ENCODE measurements at regions not wholly inside any gene's neighbourhood (a gene's known extent, or its start where the extent isn't known, plus 50 kb on each side); places are given as distances from the start of the nearest gene placed in this dataset.

GRCh38 chr16:66166490-66166889 is 200.0 kb upstream of the CDH5 start:
- ATAC-seq, result peak in 1 of 2 donors; percentile 45
- no peak for DNase-seq

GRCh38 chr16:66165879-66166278 is 200.6 kb upstream of the CDH5 start:
- ATAC-seq, result no peak
- DNase-seq, result no peak
- H3K9me3 ChIP-seq (ENCODE audit: control insufficient read depth, low read length), result no peaks in the 10 kb centered on the region
- H3K4me1 ChIP-seq (ENCODE audit: control insufficient read depth, insufficient read depth, low read length), result no peaks in the 10 kb centered on the region
- H3K4me3 ChIP-seq (ENCODE audit: low read length), result no peak overlapping the region
- H3K27me3 ChIP-seq (ENCODE audit: control insufficient read depth, insufficient read depth), result no peaks in the 10 kb centered on the region
- WGBS, result 94% methylated on average over 2 of the region's 2 CpGs
- H3K27ac ChIP-seq (ENCODE audit: low read length), result no peak overlapping the region
- intact Hi-C loops (cut with DNase I), result no loop called here

More at GRCh38 chr16:66166490-66166889, 200.0 kb upstream of the CDH5 start:
- Histone ChIP-seq H3K27me3 (ENCODE audit: control insufficient read depth, insufficient read depth) (no peaks in the 10 kb centered on the region), H3K27ac (ENCODE audit: low read length) (no peak overlapping the region), H3K4me3 (ENCODE audit: low read length) (no peak overlapping the region), H3K4me1 (ENCODE audit: control insufficient read depth, insufficient read depth, low read length) (no peaks in the 10 kb centered on the region), H3K9me3 (ENCODE audit: control insufficient read depth, low read length) (no peaks in the 10 kb centered on the region)
- 84% methylated on average over 11 of the region's 11 CpGs for WGBS
- intact Hi-C loops (cut with DNase I), result no loop called here

GRCh38 chr16:66164581-66165247 is 201.8 kb upstream of the CDH5 start:
- ATAC-seq (no peak), DNase-seq (no peak)
- Histone ChIP-seq H3K27me3 (ENCODE audit: control insufficient read depth, insufficient read depth) (no peaks in the 10 kb centered on the region), H3K4me3 (ENCODE audit: low read length) (no peak overlapping the region), H3K4me1 (ENCODE audit: control insufficient read depth, insufficient read depth, low read length) (no peaks in the 10 kb centered on the region), H3K27ac (ENCODE audit: low read length) (no peak overlapping the region), H3K9me3 (ENCODE audit: control insufficient read depth, low read length) (no peaks in the 10 kb centered on the region)
- WGBS, result 78% methylated on average over 7 of the region's 7 CpGs
- intact Hi-C loops (cut with DNase I), result loop anchor here in 1 of 4 donors (5.0 kb wide), 1 partner anchor 147 kb away; no protein-coding TSS in a partner anchor

GRCh38 chr16:66162821-66163220 is 203.7 kb upstream of the CDH5 start:
- ATAC-seq (no peak), DNase-seq (no peak)
- intact Hi-C loops (cut with DNase I), result loop anchor here in 1 of 4 donors (5.0 kb wide), 1 partner anchor 146 kb away; no protein-coding TSS in a partner anchor
- H3K27ac ChIP-seq (ENCODE audit: low read length), result no peak overlapping the region
- no peaks in the 10 kb centered on the region for H3K27me3 ChIP-seq (ENCODE audit: control insufficient read depth, insufficient read depth)
- 52% methylated on average over 5 of the region's 5 CpGs for WGBS
- H3K4me3 ChIP-seq (ENCODE audit: low read length), result no peak overlapping the region
- H3K9me3 ChIP-seq (ENCODE audit: control insufficient read depth, low read length), result no peaks in the 10 kb centered on the region
- H3K4me1 ChIP-seq (ENCODE audit: control insufficient read depth, insufficient read depth, low read length), result no peaks in the 10 kb centered on the region

- intact Hi-C loops (cut with DNase I), result loop anchor here in 1 of 4 donors (5.0 kb wide), 1 partner anchor 145 kb away; no protein-coding TSS in a partner anchor
- no peaks in the 10 kb centered on the region for H3K4me1 ChIP-seq (ENCODE audit: control insufficient read depth, insufficient read depth, low read length)
- DNase-seq (no peak), ATAC-seq (no peak)
- 94% methylated on average over 8 of the region's 8 CpGs for WGBS
- H3K27ac ChIP-seq (ENCODE audit: low read length), result no peak overlapping the region
- no peaks in the 10 kb centered on the region for H3K9me3 ChIP-seq (ENCODE audit: control insufficient read depth, low read length)
- H3K27me3 ChIP-seq (ENCODE audit: control insufficient read depth, insufficient read depth), result no peaks in the 10 kb centered on the region
- H3K4me3 ChIP-seq (ENCODE audit: low read length), result no peak overlapping the region
Measured at GRCh38 chr16:66161942-66162341, 204.5 kb upstream of the CDH5 start.

GRCh38 chr16:66161269-66161668 is 205.2 kb upstream of the CDH5 start:
- intact Hi-C loops (cut with DNase I), result loop anchor here in 1 of 4 donors (5.0 kb wide), 1 partner anchor 144 kb away; no protein-coding TSS in a partner anchor

GRCh38 chr16:66159987-66160386 is 206.5 kb upstream of the CDH5 start:
- H3K9me3 ChIP-seq (ENCODE audit: control insufficient read depth, low read length), result no peaks in the 10 kb centered on the region
- intact Hi-C loops (cut with DNase I), result loop anchor here in 1 of 4 donors (5.0 kb wide), 1 partner anchor 143 kb away; no protein-coding TSS in a partner anchor
- ATAC-seq (no peak), DNase-seq (no peak)
- H3K4me1 ChIP-seq (ENCODE audit: control insufficient read depth, insufficient read depth, low read length), result no peaks in the 10 kb centered on the region
- H3K27ac ChIP-seq (ENCODE audit: low read length), result no peak overlapping the region
- H3K4me3 ChIP-seq (ENCODE audit: low read length), result no peak overlapping the region
- no peaks in the 10 kb centered on the region for H3K27me3 ChIP-seq (ENCODE audit: control insufficient read depth, insufficient read depth)
- 80% methylated on average over 5 of the region's 5 CpGs for WGBS

More at GRCh38 chr16:66161269-66161668, 205.2 kb upstream of the CDH5 start:
- ATAC-seq (no peak), DNase-seq (no peak)
- Histone ChIP-seq H3K4me3 (ENCODE audit: low read length) (no peak overlapping the region), H3K9me3 (ENCODE audit: control insufficient read depth, low read length) (no peaks in the 10 kb centered on the region), H3K27me3 (ENCODE audit: control insufficient read depth, insufficient read depth) (no peaks in the 10 kb centered on the region), H3K27ac (ENCODE audit: low read length) (no peak overlapping the region), H3K4me1 (ENCODE audit: control insufficient read depth, insufficient read depth, low read length) (no peaks in the 10 kb centered on the region)
- WGBS, result 88% methylated on average over 3 of the region's 3 CpGs

GRCh38 chr16:66156538-66156937 is 210.0 kb upstream of the CDH5 start:
- Histone ChIP-seq H3K27ac (ENCODE audit: low read length) (no peak overlapping the region), H3K4me3 (ENCODE audit: low read length) (no peak overlapping the region), H3K9me3 (ENCODE audit: control insufficient read depth, low read length) (no peaks in the 10 kb centered on the region), H3K4me1 (ENCODE audit: control insufficient read depth, insufficient read depth, low read length) (no peaks in the 10 kb centered on the region), H3K27me3 (ENCODE audit: control insufficient read depth, insufficient read depth) (no peaks in the 10 kb centered on the region)
- intact Hi-C loops (cut with DNase I), result no loop called here
- DNase-seq (no peak), ATAC-seq (no peak)
- WGBS, result 87% methylated on average over 4 of the region's 4 CpGs

- Histone ChIP-seq H3K27ac (ENCODE audit: low read length) (no peak overlapping the region), H3K27me3 (ENCODE audit: control insufficient read depth, insufficient read depth) (no peaks in the 10 kb centered on the region), H3K4me3 (ENCODE audit: low read length) (no peak overlapping the region), H3K9me3 (ENCODE audit: control insufficient read depth, low read length) (no peaks in the 10 kb centered on the region), H3K4me1 (ENCODE audit: control insufficient read depth, insufficient read depth, low read length) (no peaks in the 10 kb centered on the region)
- no peak for ATAC-seq
- 89% methylated on average over 4 of the region's 4 CpGs for WGBS
- no peak for DNase-seq
- intact Hi-C loops (cut with DNase I), result no loop called here
Measured at GRCh38 chr16:66155933-66156332, 210.6 kb upstream of the CDH5 start.

- Histone ChIP-seq H3K4me3 (ENCODE audit: low read length) (no peak overlapping the region), H3K27ac (ENCODE audit: low read length) (no peak overlapping the region), H3K9me3 (ENCODE audit: control insufficient read depth, low read length) (no peaks in the 10 kb centered on the region), H3K4me1 (ENCODE audit: control insufficient read depth, insufficient read depth, low read length) (no peaks in the 10 kb centered on the region), H3K27me3 (ENCODE audit: control insufficient read depth, insufficient read depth) (no peaks in the 10 kb centered on the region)
- 55% methylated on average over 8 of the region's 8 CpGs for WGBS
- DNase-seq, result no peak
- intact Hi-C loops (cut with DNase I), result no loop called here
- ATAC-seq, result no peak
Measured at GRCh38 chr16:66154801-66155200, 211.7 kb upstream of the CDH5 start.

GRCh38 chr16:66152823-66153393 is 213.6 kb upstream of the CDH5 start:
- H3K4me1 ChIP-seq (ENCODE audit: control insufficient read depth, insufficient read depth, low read length), result no peaks in the 10 kb centered on the region
- 84% methylated on average over 3 of the region's 3 CpGs for WGBS
- DNase-seq (no peak), ATAC-seq (no peak)
- intact Hi-C loops (cut with DNase I), result no loop called here
- no peaks in the 10 kb centered on the region for H3K9me3 ChIP-seq (ENCODE audit: control insufficient read depth, low read length)
- H3K27ac ChIP-seq (ENCODE audit: low read length), result no peak overlapping the region
- no peak overlapping the region for H3K4me3 ChIP-seq (ENCODE audit: low read length)
- no peaks in the 10 kb centered on the region for H3K27me3 ChIP-seq (ENCODE audit: control insufficient read depth, insufficient read depth)
